H1 (cell line): ENCODE measurements at regions not wholly inside any gene's neighbourhood (a gene's known extent, or its start where the extent isn't known, plus 50 kb on each side); places are given as distances from the start of the nearest gene placed in this dataset.

Experiments
- CTCF ChIA-PET: fragments of 300-600 bp; sonication (Branson Sonifier 250); formaldehyde crosslinking; loops from one replicate; lab custom pipeline; 2021; ENCODE audit not compliant: partially characterized antibody; lab: Charles Lee
- POLR2A ChIA-PET: fragments of 300-600 bp; sonication (Branson Sonifier 250); formaldehyde crosslinking; loops from one replicate; lab custom pipeline; 2021; ENCODE audit warnings: inconsistent platforms; ENCODE audit not compliant: partially characterized antibody; lab: Charles Lee
- DNase-seq, 2 experiments: peaks; one replicate each; pipeline versions ENCODE4 v3.0.0 to v3.0.0-alpha.2; 2010 to 2022; ENCODE audit warnings: low spot score in 2 of 2, low read depth in 1 of 2, mixed read lengths in 1 of 2
- FAIRE-seq: peaks from 2 replicates; lab custom pipeline; 2011; peaks lifted over from hg19 to GRCh38; lab: Jason Lieb, UNC
- H2AFZ ChIP-seq: 2 replicates; pipeline ENCODE4 v1.8.1; 2012; ENCODE audit warnings: low read length, inconsistent platforms
- H2AK5ac ChIP-seq: 2 replicates; pipeline ENCODE4 v1.6.1; 2013; ENCODE audit warnings: low read depth, low read length
- H2BK120ac ChIP-seq: replicated peaks from 2 replicates; pipeline ENCODE3; 2013; ENCODE audit warnings: low read depth, low read length, inconsistent platforms
- H2BK12ac ChIP-seq: 2 replicates; pipeline ENCODE4 v1.6.1; 2013; ENCODE audit warnings: low read depth, low read length
- H2BK15ac ChIP-seq: 2 replicates; pipeline ENCODE4 v1.6.1; 2013; ENCODE audit warnings: low read length
- H2BK20ac ChIP-seq: 2 replicates; pipeline ENCODE4 v1.6.1; 2013; ENCODE audit warnings: low read length
- H2BK5ac ChIP-seq: 2 replicates; pipeline ENCODE4 v1.6.1; 2013; ENCODE audit warnings: low read depth, low read length
- H3K14ac ChIP-seq: 2 replicates; pipeline ENCODE4 v1.6.1; 2013; ENCODE audit warnings: inconsistent platforms; ENCODE audit not compliant: insufficient read length
- H3K18ac ChIP-seq: 2 replicates; pipeline ENCODE4 v1.6.1; 2013; ENCODE audit warnings: low read length; ENCODE audit errors: extremely low read depth
- H3K23ac ChIP-seq: 2 replicates; pipeline ENCODE4 v1.6.1; 2013; ENCODE audit warnings: inconsistent platforms; ENCODE audit not compliant: insufficient read length
- H3K23me2 ChIP-seq: 2 replicates; pipeline ENCODE4 v1.6.1; 2013; ENCODE audit warnings: low read depth, low read length
- H3K27ac ChIP-seq: 2 replicates; pipeline ENCODE4 v1.6.1; 2011; ENCODE audit warnings: low read depth, low read length, inconsistent platforms
- H3K27me3 ChIP-seq, 4 experiments: replicated peaks in 1 of 4; 1 replicate in 1 of 4; 2 replicates in 3 of 4; pipeline versions ENCODE4 v1.6.1 to v1.8.1; 2011 to 2013; ENCODE audit warnings: low read length in 3 of 4, mild to moderate bottlenecking in 3 of 4, inconsistent platforms in 2 of 4, mixed read lengths in 2 of 4, moderate library complexity in 1 of 4; ENCODE audit not compliant: control insufficient read depth in 3 of 4, insufficient read depth in 3 of 4; ENCODE audit errors: extremely low read depth in 1 of 4
- H3K36me3 ChIP-seq, 4 experiments: 2 replicates each; pipeline versions ENCODE4 v1.6.1 to v1.8.1; 2011 to 2013; ENCODE audit warnings: mild to moderate bottlenecking in 4 of 4, low read length in 3 of 4, moderate library complexity in 2 of 4, control low read depth in 1 of 4, inconsistent platforms in 1 of 4; ENCODE audit not compliant: insufficient read depth in 4 of 4, control insufficient read depth in 2 of 4
- H3K4ac ChIP-seq: replicated peaks from 2 replicates; pipeline ENCODE3; 2013; ENCODE audit warnings: low read length, low read depth, mixed read lengths, inconsistent platforms; ENCODE audit not compliant: insufficient read length
- H3K4me1 ChIP-seq, 4 experiments: replicated peaks in 1 of 4; 1 replicate in 1 of 4; 2 replicates in 3 of 4; pipeline versions ENCODE4 v1.6.1 to v1.8.1; 2011 to 2013; ENCODE audit warnings: low read length in 3 of 4, inconsistent platforms in 2 of 4, mixed read lengths in 1 of 4; ENCODE audit not compliant: insufficient read depth in 4 of 4, control insufficient read depth in 3 of 4
- H3K4me2 ChIP-seq, 2 experiments: 2 replicates each; pipeline versions ENCODE4 v1.6.1 to v1.8.1; 2011 to 2013; ENCODE audit warnings: low read depth in 2 of 2, low read length in 2 of 2, control low read depth in 1 of 2, inconsistent platforms in 1 of 2, mild to moderate bottlenecking in 1 of 2; ENCODE audit not compliant: insufficient read depth in 1 of 2
- H3K4me3 ChIP-seq, 4 experiments: fragments of 200-600, 300-600 bp in 1 of 4; sonication (generic), shearing (Covaris generic), sonication (Bioruptor Twin) in 1 of 4; 2 replicates each; pipeline versions ENCODE4 v1.5.1 to v1.8.1; 2011 to 2016; ENCODE audit warnings: low read length in 4 of 4, low read depth in 3 of 4, control low read depth in 2 of 4, inconsistent platforms in 2 of 4, mild to moderate bottlenecking in 2 of 4, mixed read lengths in 1 of 4, moderate library complexity in 1 of 4; ENCODE audit not compliant: insufficient read depth in 2 of 4; ENCODE audit errors: extremely low read depth in 1 of 4
- H3K56ac ChIP-seq: replicated peaks from 2 replicates; pipeline ENCODE3; 2013; ENCODE audit warnings: low read depth, mild to moderate bottlenecking, mixed read lengths, low read length, inconsistent platforms; ENCODE audit not compliant: insufficient read length
- H3K79me1 ChIP-seq: 2 replicates; pipeline ENCODE4 v1.6.1; 2013; ENCODE audit warnings: low read depth, low read length, control low read depth
- H3K79me2 ChIP-seq, 2 experiments: 2 replicates each; pipeline versions ENCODE4 v1.6.1 to v1.8.1; 2012 to 2013; ENCODE audit warnings: low read length in 2 of 2, mild to moderate bottlenecking in 2 of 2, inconsistent platforms in 1 of 2; ENCODE audit not compliant: insufficient read depth in 2 of 2, control insufficient read depth in 1 of 2
- H3K9ac ChIP-seq, 4 experiments: replicated peaks in 1 of 4; 1 replicate in 1 of 4; 2 replicates in 3 of 4; pipeline versions ENCODE4 v1.6.1 to v1.8.1; 2011 to 2013; ENCODE audit warnings: low read depth in 3 of 4, low read length in 3 of 4, control low read depth in 2 of 4, mild to moderate bottlenecking in 2 of 4, moderate library complexity in 2 of 4, inconsistent platforms in 1 of 4; ENCODE audit errors: extremely low read depth in 1 of 4
- H3K9me3 ChIP-seq, 2 experiments: 2 replicates each; pipeline versions ENCODE4 v1.6.1 to v1.8.1; 2012 to 2013; ENCODE audit warnings: mild to moderate bottlenecking in 2 of 2, moderate library complexity in 2 of 2, control low read depth in 1 of 2, inconsistent platforms in 1 of 2, low read depth in 1 of 2, low read length in 1 of 2, mixed read lengths in 1 of 2; ENCODE audit not compliant: insufficient read depth in 2 of 2
- H4K20me1 ChIP-seq, 2 experiments: replicated peaks in 1 of 2; 2 replicates each; pipeline versions ENCODE3 to v1.8.1; 2011 to 2013; ENCODE audit warnings: inconsistent platforms in 2 of 2, low read length in 2 of 2, mild to moderate bottlenecking in 1 of 2; ENCODE audit not compliant: insufficient read depth in 2 of 2, control insufficient read depth in 1 of 2
- H4K5ac ChIP-seq: 2 replicates; pipeline ENCODE4 v1.6.1; 2013; ENCODE audit warnings: low read length, low read depth, mixed read lengths, inconsistent platforms; ENCODE audit not compliant: insufficient read length
- H4K8ac ChIP-seq: 2 replicates; pipeline ENCODE4 v1.8.0; 2013; ENCODE audit warnings: mild to moderate bottlenecking, moderate library complexity, low read length, inconsistent platforms; ENCODE audit not compliant: insufficient read depth; ENCODE audit errors: extremely low read depth
- H4K91ac ChIP-seq: replicated peaks from 2 replicates; pipeline ENCODE3; 2013; ENCODE audit warnings: low read length, mixed read lengths, inconsistent platforms; ENCODE audit not compliant: insufficient read length
- BRCA1 ChIP-seq: IDR thresholded peaks from 2 replicates; pipeline ENCODE4 v1.6.1; 2012; ENCODE audit warnings: low read depth, low read length, improper control_type of control experiment
- CHD1 ChIP-seq: IDR thresholded peaks from 2 replicates; pipeline ENCODE4 v1.6.1; 2012; ENCODE audit warnings: low read depth, low read length, improper control_type of control experiment
- CREB1 ChIP-seq: IDR thresholded peaks from 2 replicates; pipeline ENCODE4 v1.6.1; 2012; ENCODE audit warnings: inconsistent platforms
- HDAC2 ChIP-seq, 2 experiments: fragments of 300-600 bp in 1 of 2; sonication (generic) in 1 of 2; IDR thresholded peaks; 2 replicates each; pipeline ENCODE4 v1.6.1; 2011 to 2012; ENCODE audit warnings: low read depth in 2 of 2, low read length in 2 of 2, mild to moderate bottlenecking in 2 of 2, moderate library complexity in 2 of 2, borderline replicate concordance in 1 of 2, inconsistent platforms in 1 of 2
- JUN ChIP-seq: IDR thresholded peaks from 2 replicates; pipeline ENCODE4 v1.6.1; 2011; ENCODE audit warnings: low read depth, mild to moderate bottlenecking, improper control_type of control experiment, low read length
- JUND ChIP-seq: IDR thresholded peaks from 2 replicates; pipeline ENCODE4 v1.6.1; 2011; ENCODE audit warnings: mild to moderate bottlenecking, improper control_type of control experiment, low read length
- KDM1A ChIP-seq: fragments of 200-600, 300-600 bp; sonication (generic); IDR thresholded peaks from 2 replicates; pipeline ENCODE4 v1.7.1; 2016; ENCODE audit warnings: mild to moderate bottlenecking, low read length, borderline replicate concordance
- NANOG ChIP-seq: IDR thresholded peaks from 2 replicates; pipeline ENCODE4 v1.6.1; 2011; ENCODE audit warnings: low read length, low read depth, mild to moderate bottlenecking, inconsistent platforms; ENCODE audit not compliant: insufficient read depth, poor library complexity, severe bottlenecking
- NRF1 ChIP-seq: IDR thresholded peaks from 2 replicates; pipeline ENCODE4 v1.6.1; 2011; ENCODE audit warnings: mild to moderate bottlenecking, low read depth, low read length, improper control_type of control experiment
- POU5F1 ChIP-seq: IDR thresholded peaks from 2 replicates; pipeline ENCODE4 v1.6.1; 2011; ENCODE audit warnings: low read depth, mild to moderate bottlenecking, low read length, moderate library complexity
- RAD21 ChIP-seq, 2 experiments: IDR thresholded peaks in 1 of 2; conservative IDR thresholded peaks in 1 of 2; 2 replicates each; pipeline ENCODE4 v1.6.1; 2011; ENCODE audit warnings: low read depth in 2 of 2, low read length in 2 of 2, improper control_type of control experiment in 1 of 2, inconsistent platforms in 1 of 2, mild to moderate bottlenecking in 1 of 2, moderate library complexity in 1 of 2
- SIN3A ChIP-seq, 2 experiments: IDR thresholded peaks in 1 of 2; conservative IDR thresholded peaks in 1 of 2; 2 replicates each; pipeline ENCODE4 v1.6.1; 2011 to 2012; ENCODE audit warnings: low read length in 2 of 2, improper control_type of control experiment in 1 of 2, low read depth in 1 of 2, mild to moderate bottlenecking in 1 of 2
- TAF1 ChIP-seq: IDR thresholded peaks from 2 replicates; pipeline ENCODE4 v1.6.1; 2011; ENCODE audit warnings: mild to moderate bottlenecking, low read depth, low read length
- TBP ChIP-seq: IDR thresholded peaks from 2 replicates; pipeline ENCODE4 v1.6.1; 2011; ENCODE audit warnings: low read depth, low read length, improper control_type of control experiment
- TEAD4 ChIP-seq: IDR thresholded peaks from 2 replicates; pipeline ENCODE4 v1.6.1; 2012; ENCODE audit warnings: low read depth, low read length, inconsistent platforms, mixed read lengths
- ZNF274 ChIP-seq: IDR thresholded peaks from 2 replicates; pipeline ENCODE4 v1.7.0; 2012; ENCODE audit warnings: low read length, borderline replicate concordance; ENCODE audit errors: extremely low read depth
- WGBS, 2 experiments: shearing (Covaris generic) in 1 of 2; methylation state at CpG; one replicate each; pipeline versions ENCODE4 v1.1.6 to v1.1.7; 2013 to 2015; ENCODE audit warnings: low lambda C conversion rate in 2 of 2, mixed read lengths in 2 of 2, inconsistent platforms in 1 of 2, low coverage in 1 of 2, missing lambda C conversion rate in 1 of 2; ENCODE audit not compliant: insufficient replicate concordance in 2 of 2, insufficient coverage in 1 of 2, insufficient read length in 1 of 2; ENCODE audit errors: extremely low coverage in 1 of 2, missing lambda C conversion rate in 1 of 2; 5-methylcytosine and 5-hydroxymethylcytosine counted together

GRCh38 chr22:47266329-47266728 lies 503.9 kb downstream of the TBC1D22A start:
- Histone ChIP-seq H2BK5ac (no peak overlapping the region), H2BK20ac (no peak overlapping the region), H4K5ac (no peak overlapping the region), H4K91ac (no peak overlapping the region), H2AK5ac (no peak overlapping the region), H2BK120ac (no peak overlapping the region), H3K27me3 (no peaks in the 10 kb centered on the region), H3K4me2 (no peak overlapping the region), H3K27ac (no peak overlapping the region), H3K4me1 (no peaks in the 10 kb centered on the region), H3K79me1 (no peaks in the 10 kb centered on the region), H2AFZ (no peak overlapping the region), H3K4ac (no peak overlapping the region), H3K56ac (no peak overlapping the region), H2BK15ac (no peak overlapping the region), H4K8ac (no peak overlapping the region), H3K9me3 (peaks cover 86 to 94% of the 10 kb centered on the region in 2 experiments), H3K23ac (no peak overlapping the region), H3K36me3 (no peaks in the 10 kb centered on the region), H2BK12ac (no peak overlapping the region), H3K23me2 (no peaks in the 10 kb centered on the region), H3K14ac (no peak overlapping the region), H3K79me2 (no peaks in the 10 kb centered on the region), H3K9ac (no peak overlapping the region), H3K4me3 (no peak overlapping the region), H4K20me1 (no peaks in the 10 kb centered on the region), H3K18ac (no peak overlapping the region)
- FAIRE-seq (no peak), DNase-seq (no peak)
- WGBS, 2 experiments = 75% methylated on average over 4 of the region's 4 CpGs; no CpG with 5 or more reads in 1 of the 2 experiments
- ChIA-PET POLR2A (no interaction called here), CTCF (no interaction called here)
- TF ChIP-seq KDM1A = no peak
- no peak for TF ChIP-seq TAF1
- no peak for TF ChIP-seq JUN
- TF ChIP-seq BRCA1 = no peak
- TF ChIP-seq TEAD4 = no peak
- TF ChIP-seq SIN3A (conservative IDR thresholded peaks at IDR 0.05 in 1 of 2, IDR thresholded peaks at IDR 0.05 in 1 of 2; ENCODE audit: low read depth in 1 of 2, low read length in 2 of 2) = no peak
- TF ChIP-seq RAD21 (IDR thresholded peaks at IDR 0.05 in 1 of 2, conservative IDR thresholded peaks at IDR 0.05 in 1 of 2; ENCODE audit: low read depth in 2 of 2, low read length in 2 of 2) = no peak
- no peak for TF ChIP-seq TBP
- no peak for TF ChIP-seq HDAC2 (IDR thresholded peaks at IDR 0.05; ENCODE audit: borderline replicate concordance in 1 of 2, low read depth in 2 of 2, low read length in 2 of 2)
- no peak for TF ChIP-seq CHD1
- no peak for TF ChIP-seq ZNF274
- no peak for TF ChIP-seq NRF1
- TF ChIP-seq CREB1 = no peak
- TF ChIP-seq JUND = no peak
- no peak for TF ChIP-seq POU5F1
- no peak for TF ChIP-seq NANOG
